OCI-LY3 (cell line): ENCODE measurements at regions not wholly inside any gene's neighbourhood (a gene's known extent, or its start where the extent isn't known, plus 50 kb on each side); places are given as distances from the start of the nearest gene placed in this dataset.

ENCODE experiments used
- H2AFZ ChIP-seq: fragments of 200-600, 300-600 bp; shearing (Covaris generic); 2 replicates; pipeline ENCODE4 v1.6.0; 2014; ENCODE audit warnings: antibody characterized with exemption, low read depth, low read length
- H3K27ac ChIP-seq: fragments of 200-600, 300-600 bp; sonication (generic); 2 replicates; pipeline ENCODE4 v1.5.1; 2014; ENCODE audit warnings: mild to moderate bottlenecking, low read length, moderate library complexity, mixed read lengths
- H3K27me3 ChIP-seq: fragments of 200-600, 300-600 bp; sonication (generic); 2 replicates; pipeline ENCODE4 v1.6.1; 2014; ENCODE audit warnings: low read depth, low read length, mixed read lengths
- H3K36me3 ChIP-seq: fragments of 200-600, 300-600 bp; sonication (generic); replicated peaks from 2 replicates; pipeline ENCODE3; 2014; ENCODE audit warnings: low read depth, low read length, mixed read lengths
- H3K4me1 ChIP-seq: fragments of 300-600, 200-600 bp; sonication (generic); 2 replicates; pipeline ENCODE4 v1.6.1; 2014; ENCODE audit warnings: low read length, mixed read lengths
- H3K4me2 ChIP-seq: fragments of 200-600, 300-600 bp; sonication (generic); 2 replicates; pipeline ENCODE4 v1.6.1; 2014; ENCODE audit warnings: low read length, mixed read lengths
- H3K4me3 ChIP-seq: fragments of 300-600, 200-600 bp; sonication (generic); 2 replicates; pipeline ENCODE4 v1.5.1; 2014; ENCODE audit warnings: antibody characterized with exemption, mild to moderate bottlenecking, low read length, moderate library complexity
- H3K79me2 ChIP-seq: fragments of 300-600, 200-600 bp; shearing (Covaris generic); 2 replicates; pipeline ENCODE4 v1.6.1; 2014; ENCODE audit warnings: mild to moderate bottlenecking, low read length, mixed read lengths
- H3K9ac ChIP-seq: fragments of 300-600, 200-600 bp; shearing (Covaris generic); 2 replicates; pipeline ENCODE4 v1.6.0; 2014; ENCODE audit warnings: mild to moderate bottlenecking, low read length, moderate library complexity
- H3K9me3 ChIP-seq: fragments of 200-600, 300-600 bp; shearing (Covaris generic); 2 replicates; pipeline ENCODE4 v1.6.1; 2014; ENCODE audit warnings: low read length, mixed read lengths; ENCODE audit not compliant: insufficient read depth
- H4K20me1 ChIP-seq: fragments of 200-600, 300-600 bp; sonication (generic); 2 replicates; pipeline ENCODE4 v1.6.1; 2016; ENCODE audit warnings: low read length, mixed read lengths; ENCODE audit not compliant: insufficient read depth
- CTCF ChIP-seq: fragments of 200-600, 300-600 bp; sonication (generic); IDR thresholded peaks from 2 replicates; pipeline ENCODE4 v1.5.1; 2014; ENCODE audit warnings: antibody characterized with exemption, low read length, low read depth
- EZH2phosphoT487 ChIP-seq: fragments of 200-600 bp; shearing (Covaris generic); IDR thresholded peaks from 2 replicates; pipeline ENCODE4 v1.6.1; 2018; ENCODE audit warnings: antibody characterized with exemption, mixed run types, low read depth

GRCh38 chr1:172833954-172834353, 175.1 kb downstream of the FASLG start:
- Histone ChIP-seq H2AFZ (no peak overlapping the region), H3K9ac (no peak overlapping the region), H3K9me3 (no peaks in the 10 kb centered on the region), H3K27ac (no peak overlapping the region), H3K4me2 (no peak overlapping the region), H4K20me1 (no peaks in the 10 kb centered on the region), H3K27me3 (peaks cover 3% of the 10 kb centered on the region; the same call in 1 of the 2 replicates), H3K4me3 (no peak overlapping the region), H3K36me3 (no peaks in the 10 kb centered on the region), H3K79me2 (no peaks in the 10 kb centered on the region), H3K4me1 (peaks cover 65% of the 10 kb centered on the region)
- no peak for TF ChIP-seq EZH2phosphoT487
- no peak for TF ChIP-seq CTCF

- no peak overlapping the region for H2AFZ ChIP-seq
- TF ChIP-seq CTCF (no peak), EZH2phosphoT487 (no peak)
Measured at GRCh38 chr1:172834609-172835008, 175.7 kb downstream of the FASLG start.

GRCh38 chr1:172835834-172836233, 176.9 kb downstream of the FASLG start:
- 0 out of 2 replicates have a peak overlapping the region, but pooled peaks have one; percentile 4 for H3K27ac ChIP-seq
- no peak overlapping the region for H2AFZ ChIP-seq
- no peaks in the 10 kb centered on the region for H4K20me1 ChIP-seq
- H3K4me2 ChIP-seq: peak overlapping the region; percentile 38
- peaks cover 70% of the 10 kb centered on the region for H3K4me1 ChIP-seq
- H3K79me2 ChIP-seq: no peaks in the 10 kb centered on the region
- H3K36me3 ChIP-seq: no peaks in the 10 kb centered on the region
- peaks cover 3% of the 10 kb centered on the region; the same call in 1 of the 2 replicates for H3K27me3 ChIP-seq
- no peak overlapping the region for H3K9ac ChIP-seq
- no peak overlapping the region for H3K4me3 ChIP-seq
- TF ChIP-seq CTCF (no peak), EZH2phosphoT487 (no peak)
- H3K9me3 ChIP-seq: no peaks in the 10 kb centered on the region

More at GRCh38 chr1:172834609-172835008, 175.7 kb downstream of the FASLG start:
- H3K27me3 ChIP-seq: peaks cover 3% of the 10 kb centered on the region; the same call in 1 of the 2 replicates
- no peak overlapping the region for H3K27ac ChIP-seq
- H3K4me2 ChIP-seq: no peak overlapping the region
- no peaks in the 10 kb centered on the region for H3K9me3 ChIP-seq
- H3K4me3 ChIP-seq: no peak overlapping the region
- no peaks in the 10 kb centered on the region for H3K79me2 ChIP-seq
- H3K36me3 ChIP-seq: no peaks in the 10 kb centered on the region
- H3K9ac ChIP-seq: no peak overlapping the region
- H4K20me1 ChIP-seq: no peaks in the 10 kb centered on the region
- peaks cover 70% of the 10 kb centered on the region for H3K4me1 ChIP-seq

GRCh38 chr1:172837816-172838679, 179.1 kb downstream of the FASLG start:
- Histone ChIP-seq H3K27me3 (peaks cover 14% of the 10 kb centered on the region), H3K9me3 (no peaks in the 10 kb centered on the region), H3K27ac (peak overlapping the region; percentile 49), H3K79me2 (no peaks in the 10 kb centered on the region), H4K20me1 (no peaks in the 10 kb centered on the region), H3K36me3 (no peaks in the 10 kb centered on the region), H3K4me1 (peaks cover 57% of the 10 kb centered on the region), H2AFZ (no peak overlapping the region), H3K4me2 (peak overlapping the region; percentile 60), H3K4me3 (peak overlapping the region; percentile 18), H3K9ac (no peak overlapping the region)
- TF ChIP-seq EZH2phosphoT487 (no peak), CTCF (no peak)
